DOHH2 (cell line): ENCODE measurements at regions not wholly inside any gene's neighbourhood (a gene's known extent, or its start where the extent isn't known, plus 50 kb on each side); places are given as distances from the start of the nearest gene placed in this dataset.

Source experiments
- CTCF ChIP-seq: fragments of 200-600 bp; sonication (generic); IDR thresholded peaks from one replicate; pipeline ENCODE4 v1.5.1; 2014; ENCODE audit warnings: antibody characterized with exemption, mild to moderate bottlenecking, low read depth, low read length; ENCODE audit not compliant: poor library complexity, severe bottlenecking
- EZH2phosphoT487 ChIP-seq: fragments of 200-600 bp; sonication (generic); IDR thresholded peaks from 2 replicates; pipeline ENCODE4 v1.6.1; 2017; ENCODE audit warnings: borderline replicate concordance, mild to moderate bottlenecking, antibody characterized with exemption, low read length, moderate library complexity, mixed read lengths

GRCh38 chr21:18782721-18783120 is 379.1 kb upstream of the TMPRSS15 start:
- TF ChIP-seq CTCF (no peak), EZH2phosphoT487 (no peak)
